PC-3 (cell line): ENCODE measurements at regions not wholly inside any gene's neighbourhood (a gene's known extent, or its start where the extent isn't known, plus 50 kb on each side); places are given as distances from the start of the nearest gene placed in this dataset.
"Not testable (repeated sequence)": the region's sequence is repeated elsewhere in the genome, so short reads cannot be mapped to it uniquely, and the experiment has no call there.

Experiments
- ATAC-seq: fragments of 200-7000 bp; cut with Tn5 transposase; 2 replicates; pipeline ENCODE4 v1.9.1; 2020; ENCODE audit warnings: mild to moderate bottlenecking, moderate library complexity
- BruUV-seq: library from RNA; stranded (reverse); fragments of 400-500 nt; replicated peaks from 2 replicates; lab custom pipeline; 2021; lab: Mats Ljungman, UMichigan
- CTCF ChIA-PET: fragments of 300-600 bp; sonication (Branson Sonifier 250); formaldehyde crosslinking; loops from one replicate; lab custom pipeline; 2022; ENCODE audit warnings: antibody characterized with exemption; lab: Charles Lee
- POLR2A ChIA-PET: fragments of 300-600 bp; sonication (Branson Sonifier 250); formaldehyde crosslinking; loops from one replicate; lab custom pipeline; 2022; ENCODE audit warnings: antibody characterized with exemption; ENCODE audit not compliant: unreplicated experiment; lab: Charles Lee
- DNase-seq: peaks from one replicate; pipeline ENCODE4 v3.0.0-alpha.2; 2015
- H2AFZ ChIP-seq: fragments of 300-600 bp; sonication (generic); 2 replicates; pipeline ENCODE4 v1.6.0; 2016; ENCODE audit warnings: antibody characterized with exemption, low read length
- H3F3A ChIP-seq: fragments of 300-600 bp; sonication (generic); one replicate; pipeline ENCODE4 v1.6.0; 2017; ENCODE audit warnings: antibody characterized with exemption, low read length, control low read depth, mild to moderate bottlenecking; ENCODE audit not compliant: unreplicated experiment
- H3K27ac ChIP-seq: fragments of 300-600 bp; sonication (generic); 2 replicates; pipeline ENCODE4 v1.5.1; 2016; ENCODE audit warnings: mild to moderate bottlenecking, low read length
- H3K27me3 ChIP-seq: fragments of 300-600 bp; sonication (generic); 2 replicates; pipeline ENCODE4 v1.6.1; 2016; ENCODE audit warnings: low read length, mixed read lengths
- H3K36me3 ChIP-seq: fragments of 300-600 bp; sonication (generic); 2 replicates; pipeline ENCODE4 v1.6.1; 2016; ENCODE audit warnings: low read depth, mixed run types, low read length, mixed read lengths
- H3K4me1 ChIP-seq: fragments of 300-600 bp; sonication (generic); 2 replicates; pipeline ENCODE4 v1.5.1; 2016; ENCODE audit warnings: low read length; ENCODE audit not compliant: insufficient read depth
- H3K4me2 ChIP-seq: fragments of 300-600 bp; sonication (generic); 2 replicates; pipeline ENCODE4 v1.6.0; 2016; ENCODE audit warnings: low read length
- H3K4me3 ChIP-seq: fragments of 300-600 bp; sonication (generic); 2 replicates; pipeline ENCODE4 v1.5.1; 2016; ENCODE audit warnings: mild to moderate bottlenecking, low read length, mixed read lengths
- H3K79me2 ChIP-seq: fragments of 300-600 bp; sonication (generic); 2 replicates; pipeline ENCODE4 v1.6.1; 2017; ENCODE audit warnings: low read length, mixed read lengths
- H3K9ac ChIP-seq: fragments of 300-600 bp; sonication (generic); 2 replicates; pipeline ENCODE4 v1.6.0; 2016; ENCODE audit warnings: mild to moderate bottlenecking, low read length
- H3K9me2 ChIP-seq: fragments of 300-600 bp; sonication (generic); replicated peaks from 2 replicates; pipeline ENCODE4 v1.6.1; 2016; ENCODE audit warnings: mixed run types, low read length, mixed read lengths
- H3K9me3 ChIP-seq: fragments of 300-600 bp; sonication (generic); 2 replicates; pipeline ENCODE4 v1.6.1; 2016; ENCODE audit warnings: low read length, mixed read lengths
- H4K20me1 ChIP-seq: fragments of 300-600 bp; sonication (generic); 2 replicates; pipeline ENCODE4 v1.6.1; 2016; ENCODE audit warnings: low read length, mixed read lengths
- EZH2 ChIP-seq: fragments of 300-600 bp; sonication (generic); IDR thresholded peaks from one replicate; pipeline ENCODE4 v1.6.1; 2017; ENCODE audit warnings: antibody characterized with exemption, mild to moderate bottlenecking, low read length; ENCODE audit not compliant: unreplicated experiment
- EZH2phosphoT487 ChIP-seq: fragments of 300-600 bp; sonication (generic); IDR thresholded peaks from 2 replicates; pipeline ENCODE4 v1.6.1; 2018; ENCODE audit warnings: mild to moderate bottlenecking, antibody characterized with exemption, low read length, borderline replicate concordance
- intact Hi-C: fragments of 100-400 bp; cut with micrococcal nuclease; formaldehyde crosslinking; loops from 2 replicates; pipeline ENCODE4 v1.9.0; 2023
- TF ChIP-seq, protein P1 (sequence below): fragments of 300-600 bp; sonication (generic); conservative IDR thresholded peaks from 2 replicates; pipeline ENCODE4 v1.5.1; 2017; ENCODE audit warnings: antibody characterized with exemption, low read depth, mild to moderate bottlenecking, low read length

DNA sequence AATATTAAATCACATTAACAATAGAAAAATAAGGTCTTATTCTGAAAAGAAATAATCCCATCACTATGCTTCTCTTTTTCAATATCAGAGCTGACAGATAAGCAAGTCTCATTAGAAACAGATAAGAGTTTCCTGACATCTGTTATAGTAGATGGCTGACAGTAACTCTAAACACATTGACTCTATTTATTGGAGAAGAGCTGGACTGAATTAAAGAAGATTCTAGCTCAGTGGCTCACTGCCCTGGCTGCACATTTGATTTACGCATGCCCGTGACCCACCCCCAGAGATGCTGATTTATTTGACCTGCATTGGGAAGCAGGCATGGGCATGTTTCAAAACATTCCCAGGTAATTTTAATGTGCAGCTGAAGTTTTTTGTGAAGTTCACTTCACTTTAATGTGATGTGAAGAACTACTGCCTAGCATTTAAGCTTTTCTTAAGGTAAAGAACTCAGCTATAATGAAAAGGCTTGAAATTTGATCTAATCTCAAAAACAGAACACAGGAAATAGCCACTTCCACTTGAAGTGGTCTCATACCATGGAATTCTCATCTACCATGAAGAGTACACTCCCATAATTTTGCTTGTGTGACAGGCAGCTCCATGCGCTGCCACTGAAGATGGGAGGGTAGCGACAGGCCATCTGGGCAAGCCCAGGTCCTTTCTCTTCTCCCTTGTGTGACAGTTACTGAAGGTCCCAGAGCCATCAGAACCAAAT, 162.3 kb downstream of the TPBG start:
- no peak overlapping the region for H3K4me3 ChIP-seq
- H3K9ac ChIP-seq = no peak overlapping the region
- no peaks in the 10 kb centered on the region for H3K36me3 ChIP-seq
- H3K79me2 ChIP-seq = no peaks in the 10 kb centered on the region
- TF ChIP-seq, protein P1, sequence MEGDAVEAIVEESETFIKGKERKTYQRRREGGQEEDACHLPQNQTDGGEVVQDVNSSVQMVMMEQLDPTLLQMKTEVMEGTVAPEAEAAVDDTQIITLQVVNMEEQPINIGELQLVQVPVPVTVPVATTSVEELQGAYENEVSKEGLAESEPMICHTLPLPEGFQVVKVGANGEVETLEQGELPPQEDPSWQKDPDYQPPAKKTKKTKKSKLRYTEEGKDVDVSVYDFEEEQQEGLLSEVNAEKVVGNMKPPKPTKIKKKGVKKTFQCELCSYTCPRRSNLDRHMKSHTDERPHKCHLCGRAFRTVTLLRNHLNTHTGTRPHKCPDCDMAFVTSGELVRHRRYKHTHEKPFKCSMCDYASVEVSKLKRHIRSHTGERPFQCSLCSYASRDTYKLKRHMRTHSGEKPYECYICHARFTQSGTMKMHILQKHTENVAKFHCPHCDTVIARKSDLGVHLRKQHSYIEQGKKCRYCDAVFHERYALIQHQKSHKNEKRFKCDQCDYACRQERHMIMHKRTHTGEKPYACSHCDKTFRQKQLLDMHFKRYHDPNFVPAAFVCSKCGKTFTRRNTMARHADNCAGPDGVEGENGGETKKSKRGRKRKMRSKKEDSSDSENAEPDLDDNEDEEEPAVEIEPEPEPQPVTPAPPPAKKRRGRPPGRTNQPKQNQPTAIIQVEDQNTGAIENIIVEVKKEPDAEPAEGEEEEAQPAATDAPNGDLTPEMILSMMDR = no peak
- TF ChIP-seq EZH2 = no peak
- no peak for TF ChIP-seq EZH2phosphoT487
- ATAC-seq (no peak), DNase-seq (no peak)
- H3F3A ChIP-seq = no peaks in the 10 kb centered on the region
- no peaks in the 10 kb centered on the region for H3K9me2 ChIP-seq
- H3K4me2 ChIP-seq = no peak overlapping the region
- H3K27me3 ChIP-seq = no peaks in the 10 kb centered on the region
- intact Hi-C loops = no loop called here
- no peaks in the 10 kb centered on the region for H3K9me3 ChIP-seq
- ChIA-PET CTCF (no interaction called here), POLR2A (no interaction called here)
- no peaks in the 10 kb centered on the region for H3K4me1 ChIP-seq
- H2AFZ ChIP-seq = no peak overlapping the region
- no peak overlapping the region for H3K27ac ChIP-seq
- no peaks in the 10 kb centered on the region for H4K20me1 ChIP-seq
- BruUV-seq = no TSS peak

- H3K79me2 ChIP-seq, POLR2A ChIA-PET, H3K9me2 ChIP-seq, H3K27me3 ChIP-seq, H3K36me3 ChIP-seq, H3K9me3 ChIP-seq, H4K20me1 ChIP-seq, ATAC-seq, BruUV-seq, H3K4me1 ChIP-seq, H3K9ac ChIP-seq, H2AFZ ChIP-seq, H3K27ac ChIP-seq, DNase-seq, CTCF ChIA-PET, H3K4me2 ChIP-seq, H3K4me3 ChIP-seq, H3F3A ChIP-seq: not testable (repeated sequence)
- intact Hi-C loops = loop anchor here (10.0 kb wide), 2 partner anchors 165 to 195 kb away; partner anchors contain the start of gene TPBG
Observed at GRCh38 chr6:82529960-82530460, 166.4 kb downstream of the TPBG start.

DNA sequence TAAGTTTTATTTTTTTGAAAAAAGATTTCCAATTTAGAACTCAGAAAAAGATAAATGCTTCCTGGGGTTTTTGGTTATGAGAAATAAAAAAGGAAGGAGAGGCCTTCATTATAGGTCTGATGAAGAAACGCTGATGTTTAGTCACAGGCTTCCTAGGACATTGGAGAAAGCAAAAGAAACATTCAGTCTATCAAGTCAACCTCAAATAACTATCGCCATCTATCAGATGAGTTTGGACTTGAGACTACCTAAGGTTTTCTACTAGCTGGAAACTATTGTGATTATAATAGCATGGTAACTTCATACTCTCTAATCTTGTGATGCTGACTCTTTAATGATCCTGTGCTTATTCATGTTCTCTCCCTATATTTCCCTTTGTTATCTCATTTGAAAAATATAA, 171.3 kb downstream of the TPBG start:
- no peaks in the 10 kb centered on the region for H4K20me1 ChIP-seq
- H3K4me3 ChIP-seq = no peak overlapping the region
- no peak for ATAC-seq
- BruUV-seq = no TSS peak
- H3K9me3 ChIP-seq = no peaks in the 10 kb centered on the region
- TF ChIP-seq, protein P1 = no peak; the same call in 1 of the 2 replicates
- no peak for TF ChIP-seq EZH2
- no peak for TF ChIP-seq EZH2phosphoT487
- 0 out of 2 replicates have a peak, but pooled peaks cover 5% of the 10 kb centered on the region for H3K4me1 ChIP-seq
- no peak overlapping the region for H3K9ac ChIP-seq
- H2AFZ ChIP-seq = no peak overlapping the region
- H3F3A ChIP-seq = no peaks in the 10 kb centered on the region
- ChIA-PET CTCF (no interaction called here), POLR2A (no interaction called here)
- H3K9me2 ChIP-seq = no peaks in the 10 kb centered on the region
- H3K79me2 ChIP-seq = no peaks in the 10 kb centered on the region
- DNase-seq = peak; percentile 4
- no peaks in the 10 kb centered on the region for H3K27me3 ChIP-seq
- H3K4me2 ChIP-seq = no peak overlapping the region
- intact Hi-C loops = loop anchor here (5.0 to 10.0 kb wide), 4 partner anchors 170 to 522 kb away; partner anchors contain the start of gene TPBG
- no peak overlapping the region for H3K27ac ChIP-seq
- no peaks in the 10 kb centered on the region for H3K36me3 ChIP-seq

- H3F3A ChIP-seq, H3K9ac ChIP-seq, H3K4me3 ChIP-seq, intact Hi-C loops, CTCF ChIA-PET, H3K79me2 ChIP-seq, BruUV-seq, H3K27ac ChIP-seq, H3K36me3 ChIP-seq, DNase-seq, H3K9me2 ChIP-seq, POLR2A ChIA-PET, H3K27me3 ChIP-seq, H3K9me3 ChIP-seq, H3K4me1 ChIP-seq, ATAC-seq, H3K4me2 ChIP-seq, H4K20me1 ChIP-seq, H2AFZ ChIP-seq: not testable (repeated sequence)
Observed at GRCh38 chr6:82549480-82549879, 185.9 kb downstream of the TPBG start.

GRCh38 chr6:82551311-82551710, 187.7 kb downstream of the TPBG start:
- CTCF ChIA-PET, BruUV-seq, ATAC-seq, H3K9me3 ChIP-seq, H2AFZ ChIP-seq, intact Hi-C loops, H3K9me2 ChIP-seq, H3K4me3 ChIP-seq, H3K27ac ChIP-seq, H3K4me2 ChIP-seq, H4K20me1 ChIP-seq, H3K4me1 ChIP-seq, H3K79me2 ChIP-seq, DNase-seq, H3K36me3 ChIP-seq, H3K27me3 ChIP-seq, H3K9ac ChIP-seq, H3F3A ChIP-seq, POLR2A ChIA-PET: not testable (repeated sequence)
